ENCODE measurements at regions not wholly inside any gene's neighbourhood (a gene's known extent, or its start where the extent isn't known, plus 50 kb on each side); places are given as distances from the start of the nearest gene placed in this dataset.

DNA sequence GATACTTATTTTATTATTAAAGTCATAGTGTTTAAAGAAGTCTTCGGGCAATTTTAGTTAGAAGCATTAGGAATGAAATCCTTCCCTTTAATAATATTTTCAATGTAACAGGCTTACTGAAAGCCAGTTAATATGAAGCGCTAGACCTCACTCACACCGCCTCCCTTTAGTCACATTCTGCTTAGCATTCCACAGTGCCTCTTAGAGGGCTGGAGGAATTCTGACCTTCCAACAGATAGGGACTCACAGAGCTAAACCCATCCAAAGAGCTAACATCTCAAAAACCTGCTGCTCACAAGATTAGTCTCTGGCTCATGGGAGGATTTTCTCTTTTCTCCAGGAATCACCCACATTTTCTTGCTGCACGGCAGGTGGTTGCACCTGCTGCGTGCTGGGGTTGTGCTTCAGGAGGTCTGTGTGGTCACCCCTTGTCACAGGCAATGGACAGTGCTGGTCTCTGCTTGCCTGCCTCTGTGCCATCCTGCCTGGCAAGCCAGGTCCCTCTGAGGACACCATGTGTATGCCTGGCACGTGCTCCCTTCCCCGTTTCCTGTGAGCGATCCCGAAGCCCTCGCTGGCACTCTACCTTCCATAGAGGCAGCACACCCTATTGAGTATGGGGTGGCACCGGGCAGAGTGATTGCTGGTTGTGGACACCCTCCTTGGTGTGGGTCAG, 91.8 kb downstream of the KLF6 start:
- FAIRE-seq, result no peak
- DNase-seq (ENCODE audit: extremely low spot score, insufficient read length, low read depth), result no peak

GRCh38 chr10:3692387-3692999, 92.5 kb downstream of the KLF6 start:
- DNase-seq (ENCODE audit: extremely low spot score, insufficient read length, low read depth) (no peak), FAIRE-seq (no peak)

DNA sequence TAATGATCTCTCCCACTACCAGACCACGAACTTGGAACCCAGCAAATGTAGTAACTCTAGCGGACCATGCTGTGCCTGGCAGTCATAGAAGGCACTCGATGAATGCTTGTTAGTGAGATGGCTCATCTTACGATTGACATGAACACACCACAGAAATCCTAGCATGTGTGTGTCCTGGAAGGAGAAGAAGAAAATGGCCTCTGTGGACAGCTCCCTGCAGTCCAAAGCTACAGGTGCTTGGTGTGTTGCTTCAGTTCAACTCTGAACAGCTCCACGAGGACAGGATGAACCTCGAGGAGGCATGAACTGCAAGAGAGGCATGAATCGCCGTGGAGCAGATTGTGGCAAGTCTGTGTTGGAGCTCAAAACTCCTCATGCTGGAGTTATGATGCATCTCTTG, 93.5 kb downstream of the KLF6 start:
- no peak for DNase-seq (ENCODE audit: extremely low spot score, insufficient read length, low read depth)

DNA sequence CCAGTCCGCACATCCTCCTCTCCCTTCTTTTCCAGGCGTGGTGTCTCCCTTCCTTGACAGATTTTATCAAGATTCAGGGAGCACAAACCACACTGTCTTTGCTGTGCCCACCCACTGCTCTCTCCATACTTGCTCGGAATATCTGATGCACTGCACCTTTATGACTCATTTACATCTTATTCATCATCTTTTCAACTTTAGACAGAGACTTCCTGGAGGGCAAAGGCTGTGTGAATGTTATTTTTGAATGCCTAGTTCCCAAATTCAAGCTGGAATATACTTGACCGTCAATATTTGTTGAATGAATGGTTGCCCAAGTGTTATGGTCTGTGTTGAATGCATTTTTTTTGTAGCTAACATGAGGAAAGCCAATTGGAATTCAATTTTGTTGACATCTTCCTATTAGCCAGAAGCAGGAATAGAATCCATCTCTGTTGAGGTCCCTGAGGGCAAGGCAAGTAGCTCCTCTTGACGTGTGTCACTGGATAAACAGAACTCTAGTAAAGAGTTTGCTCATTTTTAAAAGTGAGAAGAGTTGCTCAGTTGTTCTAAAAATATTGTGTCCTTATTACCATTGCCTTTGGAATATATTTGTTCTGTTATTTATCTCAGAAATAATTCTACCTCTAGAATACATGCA, 95.0 kb downstream of the KLF6 start:
- DNase-seq (ENCODE audit: extremely low spot score, insufficient read length, low read depth) (no peak), FAIRE-seq (no peak)

More for the DNA sequence above, 93.5 kb downstream of the KLF6 start:
- no peak for FAIRE-seq

GRCh38 chr10:3687510-3688081, 97.4 kb downstream of the KLF6 start:
- DNase-seq (ENCODE audit: extremely low spot score, insufficient read length, low read depth) (no peak), FAIRE-seq (no peak)

DNA sequence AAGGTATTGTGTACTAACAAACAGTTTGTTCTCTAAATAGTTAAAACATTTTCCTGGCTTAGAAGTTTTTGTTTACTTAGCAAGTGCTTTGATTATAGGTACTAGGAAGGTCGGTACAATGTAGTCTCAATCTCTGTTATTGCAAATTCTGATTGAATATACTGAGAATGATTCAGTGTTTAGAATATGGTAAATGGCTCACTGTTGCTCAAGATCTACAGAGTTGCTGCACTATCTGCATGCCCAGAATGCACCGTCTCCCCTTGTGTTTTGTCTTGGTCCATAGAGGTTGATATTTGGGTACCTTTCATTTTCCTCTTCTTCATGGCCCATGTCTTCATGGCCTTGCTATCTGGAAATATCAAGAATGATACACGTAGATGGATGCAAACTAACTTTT, 99.6 kb downstream of the KLF6 start:
- DNase-seq (ENCODE audit: extremely low spot score, insufficient read length, low read depth) (no peak), FAIRE-seq (no peak)

DNA sequence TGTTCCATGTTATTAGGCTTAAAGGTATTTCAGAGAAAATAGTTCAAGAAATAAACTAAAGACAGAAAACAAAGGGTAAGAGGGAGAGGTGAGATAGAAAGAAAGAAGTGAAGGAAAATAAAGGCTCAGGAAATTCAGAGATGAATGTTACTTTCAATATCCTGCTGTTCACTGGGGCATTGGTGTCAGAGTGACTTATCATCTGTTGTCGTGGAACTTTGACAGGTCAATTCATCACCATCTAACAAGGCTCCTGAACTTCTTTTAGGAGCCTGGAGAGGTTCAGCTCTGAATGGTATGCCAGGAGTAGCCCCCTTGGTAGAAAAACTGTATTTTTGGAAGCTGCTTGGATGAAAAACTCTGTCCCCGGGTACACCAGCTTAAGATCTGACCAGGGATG, 100.1 kb downstream of the KLF6 start:
- DNase-seq (ENCODE audit: extremely low spot score, insufficient read length, low read depth), result no peak
- FAIRE-seq, result no peak

GRCh38 chr10:3683560-3683959, 101.4 kb downstream of the KLF6 start:
- FAIRE-seq (no peak), DNase-seq (ENCODE audit: extremely low spot score, insufficient read length, low read depth) (no peak)

GRCh38 chr10:3682745-3683144, 102.3 kb downstream of the KLF6 start:
- FAIRE-seq (no peak), DNase-seq (ENCODE audit: extremely low spot score, insufficient read length, low read depth) (no peak)

DNA sequence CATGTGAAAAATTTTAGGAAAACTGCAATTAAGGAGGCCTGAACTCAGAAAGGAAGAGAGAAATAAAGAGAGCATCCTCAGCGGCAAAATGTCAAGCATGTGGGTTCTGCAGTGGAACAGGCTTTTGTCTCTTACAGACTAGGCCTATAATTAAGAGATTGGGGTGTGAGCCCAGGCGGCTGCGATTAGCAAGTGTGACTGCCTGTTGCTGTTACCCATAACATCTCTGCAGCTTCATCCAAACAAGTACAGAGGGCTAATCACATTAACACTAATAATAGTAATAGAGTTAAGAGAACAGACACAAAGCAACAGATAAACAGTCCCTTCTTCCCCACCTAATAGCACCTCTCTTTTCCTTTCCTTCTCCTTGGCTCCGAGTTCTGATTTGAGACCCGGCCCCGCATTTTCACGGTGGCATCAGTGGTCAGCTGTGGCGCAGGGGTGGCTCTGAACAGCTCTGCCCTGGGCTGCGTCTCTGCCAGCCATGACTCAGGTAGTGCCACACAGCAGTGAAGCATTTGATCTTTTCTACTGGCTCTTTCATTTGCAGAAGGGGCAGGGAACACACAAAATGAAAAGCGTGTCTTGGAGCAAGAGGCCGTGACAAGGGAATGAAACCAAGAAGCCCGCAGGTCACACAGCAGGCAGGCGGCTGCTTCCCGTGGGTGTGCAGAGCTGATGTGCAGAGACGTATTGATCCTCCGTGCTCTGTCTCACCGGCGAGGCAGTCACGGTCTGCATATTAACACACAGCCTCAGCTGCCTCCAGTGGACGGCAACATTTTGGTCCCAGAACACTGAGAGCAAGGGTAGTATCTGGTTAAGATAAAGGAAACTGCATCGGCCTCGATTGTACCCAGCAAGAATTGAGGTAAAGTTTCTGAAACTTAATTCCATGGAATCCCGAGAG, 103.1 kb downstream of the KLF6 start:
- FAIRE-seq, result no peak
- no peak for DNase-seq (ENCODE audit: extremely low spot score, insufficient read length, low read depth)

- FAIRE-seq (no peak), DNase-seq (ENCODE audit: extremely low spot score, insufficient read length, low read depth) (no peak)
Measured at GRCh38 chr10:3679950-3680629, 104.9 kb downstream of the KLF6 start.

DNA sequence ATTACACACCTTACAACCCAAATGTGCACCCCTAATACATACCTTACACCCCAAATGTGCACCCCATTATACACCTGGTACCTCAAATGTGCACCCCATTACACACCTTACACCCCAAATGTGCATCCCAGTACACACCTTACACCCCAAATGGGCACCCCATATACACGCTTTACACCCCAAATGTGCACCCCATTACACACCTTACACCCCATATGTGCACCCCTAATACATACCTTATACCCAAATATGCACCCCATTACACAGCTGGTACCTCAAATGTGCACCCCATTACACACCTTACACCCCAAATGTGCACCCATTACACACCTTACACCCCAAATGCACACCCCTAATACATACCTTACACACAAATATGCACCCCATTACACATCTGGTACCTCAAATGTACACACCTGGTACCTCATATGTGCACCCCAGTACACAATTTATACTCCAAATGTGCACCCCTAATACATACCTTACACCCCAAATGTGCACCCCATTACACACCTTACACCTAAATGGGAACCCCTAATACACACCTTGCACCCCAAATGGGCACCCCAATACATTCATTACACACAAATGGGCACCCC, 106.3 kb downstream of the KLF6 start:
- FAIRE-seq, result no peak
- no peak for DNase-seq (ENCODE audit: extremely low spot score, insufficient read length, low read depth)

GRCh38 chr10:3676564-3676963, 108.4 kb downstream of the KLF6 start:
- DNase-seq (ENCODE audit: extremely low spot score, insufficient read length, low read depth) (no peak), FAIRE-seq (no peak)

DNA sequence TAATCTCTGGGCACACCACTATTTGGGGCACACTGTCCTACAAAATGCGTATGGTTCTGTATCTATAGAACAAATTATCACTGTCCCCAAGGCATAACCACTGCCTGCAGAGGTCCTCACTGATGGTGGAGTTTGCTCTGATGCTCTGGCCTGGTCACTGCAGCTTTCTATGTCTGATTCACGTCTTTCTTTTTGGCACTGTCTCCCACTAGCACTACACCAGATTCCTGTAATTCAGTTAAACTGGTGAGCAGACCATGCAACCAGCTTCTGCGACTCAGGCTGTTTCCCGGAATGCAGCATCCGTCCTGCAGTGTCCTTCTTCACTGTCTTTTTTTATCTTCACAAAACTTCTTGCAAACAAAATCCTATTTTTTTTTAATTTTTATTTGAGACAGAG, 112.8 kb downstream of the KLF6 start:
- no peak for FAIRE-seq
- DNase-seq (ENCODE audit: extremely low spot score, insufficient read length, low read depth), result no peak

DNA sequence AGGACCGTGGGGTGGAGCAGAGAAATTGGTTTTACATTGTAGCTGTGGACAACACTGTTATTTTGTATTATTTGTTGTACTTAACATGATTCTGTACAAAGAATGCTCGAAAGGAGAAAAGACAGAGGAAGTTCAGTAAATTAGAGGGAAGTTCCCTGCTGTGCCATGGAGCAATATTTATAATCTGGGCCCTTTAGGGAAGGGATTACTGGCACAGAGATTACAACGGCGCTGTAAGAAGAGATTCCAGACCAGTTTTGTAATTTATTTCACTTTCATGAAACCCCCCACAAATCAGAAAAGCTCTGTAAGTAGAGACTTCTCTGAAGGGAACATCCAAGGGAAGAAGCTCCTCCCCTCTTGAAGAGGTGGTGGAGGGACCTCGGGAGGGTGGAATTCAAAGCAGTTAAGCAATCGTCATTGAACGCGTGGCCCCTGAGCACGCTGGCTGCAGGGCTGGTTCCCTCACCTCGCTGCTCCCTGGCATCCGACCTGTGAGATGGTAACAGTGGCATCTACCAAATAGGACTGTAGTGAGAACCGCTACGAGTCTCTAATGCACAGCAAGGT, 113.5 kb downstream of the KLF6 start:
- FAIRE-seq, result no peak
- no peak for DNase-seq (ENCODE audit: extremely low spot score, insufficient read length, low read depth)

DNA sequence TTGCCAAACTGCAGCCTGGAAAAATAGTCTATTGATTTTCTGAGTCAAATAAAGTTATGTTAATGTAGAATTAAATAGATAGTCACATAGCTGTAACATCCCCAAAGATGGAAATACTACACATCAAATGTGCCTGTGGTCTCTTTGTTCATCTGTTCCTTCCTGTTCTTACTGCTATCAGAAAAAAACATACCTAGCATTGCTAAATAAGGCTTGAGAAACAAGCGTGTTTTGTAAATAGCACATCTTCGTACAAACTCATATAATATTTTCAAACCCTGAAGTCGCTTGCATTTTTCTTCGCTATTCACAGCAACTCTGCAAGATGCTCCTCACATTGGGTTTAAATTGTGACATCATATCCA, 116.1 kb downstream of the KLF6 start:
- FAIRE-seq (no peak), DNase-seq (ENCODE audit: extremely low spot score, insufficient read length, low read depth) (no peak)

DNA sequence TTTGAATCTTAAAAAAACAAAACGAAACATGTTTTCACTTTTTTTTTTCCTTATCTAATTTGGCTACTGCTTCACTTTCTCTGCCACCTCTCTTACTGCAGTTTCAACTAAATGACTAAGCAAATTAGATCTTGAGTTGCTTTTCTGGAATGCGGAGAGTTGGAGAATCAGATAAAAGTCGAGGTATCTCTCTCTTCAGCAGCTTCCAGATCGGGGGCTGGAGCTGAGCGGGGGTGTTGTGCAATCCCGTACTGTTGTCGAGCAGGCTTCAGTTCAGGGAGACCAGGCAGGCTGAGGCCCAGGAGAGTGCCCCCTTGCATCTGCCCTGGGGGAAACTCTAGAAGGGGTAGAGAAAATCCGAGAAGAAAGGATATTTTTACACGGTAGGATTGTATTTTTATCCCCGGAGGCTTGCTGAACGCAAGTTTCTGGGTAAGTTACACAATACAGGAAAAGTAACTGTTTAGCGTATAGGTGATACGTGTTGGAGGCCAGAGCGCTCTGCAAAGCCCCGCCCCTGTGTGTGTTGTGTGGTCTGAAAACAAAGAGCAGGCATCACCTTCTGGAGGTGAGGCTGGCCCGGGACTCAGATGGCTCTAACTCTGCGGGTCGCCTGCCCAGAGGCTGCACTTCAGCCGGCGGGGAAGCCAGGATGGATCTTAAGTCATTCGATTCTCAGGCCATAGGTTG, 116.6 kb downstream of the KLF6 start:
- no peak for FAIRE-seq
- DNase-seq (ENCODE audit: extremely low spot score, insufficient read length, low read depth), result no peak

DNA sequence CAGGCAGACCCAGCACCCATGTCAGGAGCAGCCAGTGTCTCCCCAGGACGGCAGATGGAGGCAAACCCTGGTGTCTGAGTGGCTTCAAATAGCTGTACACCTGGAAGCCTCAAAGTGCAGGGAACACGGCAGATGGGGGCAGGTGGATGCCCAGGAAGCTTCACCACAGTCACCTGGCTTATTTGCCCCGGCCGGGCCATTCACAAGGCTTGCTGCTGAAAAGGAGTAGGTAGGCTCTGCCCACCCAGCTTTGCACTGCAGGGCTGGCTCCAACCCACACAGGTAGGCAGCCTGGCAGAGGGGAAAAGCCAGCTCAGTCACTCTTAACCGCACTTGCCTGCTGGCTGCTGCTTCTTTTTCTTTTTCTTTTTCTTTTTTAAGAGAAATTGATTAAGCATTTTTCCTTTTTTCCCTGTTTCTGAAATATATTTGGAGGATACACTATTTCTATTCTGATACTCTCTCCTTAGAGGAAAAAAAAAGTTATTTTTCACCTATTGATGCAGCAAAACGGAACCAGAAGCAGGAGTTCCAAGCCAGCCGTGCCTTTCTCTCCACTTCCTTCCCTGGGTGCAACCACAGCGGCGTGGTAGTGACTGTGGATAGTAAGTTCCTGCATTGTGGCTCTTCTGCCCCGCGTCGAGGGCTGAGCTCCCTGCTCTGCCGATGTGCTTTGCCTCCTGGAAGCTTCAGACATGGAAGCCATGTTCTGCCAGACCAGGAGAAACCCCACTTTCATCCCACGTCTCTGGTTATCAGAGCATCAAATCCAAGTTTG, 118.3 kb downstream of the KLF6 start:
- no peak for FAIRE-seq

More for the DNA sequence above, 118.3 kb downstream of the KLF6 start:
- no peak for DNase-seq (ENCODE audit: extremely low spot score, insufficient read length, low read depth)
